SK-N-SH (cell line): ENCODE measurements at regions not wholly inside any gene's neighbourhood (a gene's known extent, or its start where the extent isn't known, plus 50 kb on each side); places are given as distances from the start of the nearest gene placed in this dataset.

Experiments used
- GABPA ChIP-seq: IDR thresholded peaks from 2 replicates; pipeline ENCODE4 v1.4.0; 2012; ENCODE audit warnings: low read depth, mild to moderate bottlenecking
- PBX3 ChIP-seq: IDR thresholded peaks from 2 replicates; pipeline ENCODE4; 2012
- POLR2AphosphoS5 ChIP-seq: IDR thresholded peaks from 2 replicates; pipeline ENCODE4 v1.6.1; 2012; ENCODE audit warnings: low read depth, low read length
- RFX5 ChIP-seq: IDR thresholded peaks from 2 replicates; pipeline ENCODE4 v1.6.1; 2012; ENCODE audit warnings: mild to moderate bottlenecking, improper control_type of control experiment, low read length
- TF ChIP-seq, protein P1 (sequence below): IDR thresholded peaks from 2 replicates; pipeline ENCODE4 v1.4.0; 2012; ENCODE audit warnings: low read depth, borderline replicate concordance
- TF ChIP-seq, protein P2 (sequence below): fragments of 200-600 bp; sonication (generic); IDR thresholded peaks from 2 replicates; pipeline ENCODE4 v1.6.1; 2017; ENCODE audit warnings: antibody characterized with exemption, mild to moderate bottlenecking, moderate library complexity

- TF ChIP-seq, protein P1, sequence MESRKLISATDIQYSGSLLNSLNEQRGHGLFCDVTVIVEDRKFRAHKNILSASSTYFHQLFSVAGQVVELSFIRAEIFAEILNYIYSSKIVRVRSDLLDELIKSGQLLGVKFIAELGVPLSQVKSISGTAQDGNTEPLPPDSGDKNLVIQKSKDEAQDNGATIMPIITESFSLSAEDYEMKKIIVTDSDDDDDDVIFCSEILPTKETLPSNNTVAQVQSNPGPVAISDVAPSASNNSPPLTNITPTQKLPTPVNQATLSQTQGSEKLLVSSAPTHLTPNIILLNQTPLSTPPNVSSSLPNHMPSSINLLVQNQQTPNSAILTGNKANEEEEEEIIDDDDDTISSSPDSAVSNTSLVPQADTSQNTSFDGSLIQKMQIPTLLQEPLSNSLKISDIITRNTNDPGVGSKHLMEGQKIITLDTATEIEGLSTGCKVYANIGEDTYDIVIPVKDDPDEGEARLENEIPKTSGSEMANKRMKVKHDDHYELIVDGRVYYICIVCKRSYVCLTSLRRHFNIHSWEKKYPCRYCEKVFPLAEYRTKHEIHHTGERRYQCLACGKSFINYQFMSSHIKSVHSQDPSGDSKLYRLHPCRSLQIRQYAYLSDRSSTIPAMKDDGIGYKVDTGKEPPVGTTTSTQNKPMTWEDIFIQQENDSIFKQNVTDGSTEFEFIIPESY = no peak
- no peak for TF ChIP-seq PBX3
- no peak for TF ChIP-seq RFX5
- no peak for TF ChIP-seq POLR2AphosphoS5
- TF ChIP-seq, protein P2, sequence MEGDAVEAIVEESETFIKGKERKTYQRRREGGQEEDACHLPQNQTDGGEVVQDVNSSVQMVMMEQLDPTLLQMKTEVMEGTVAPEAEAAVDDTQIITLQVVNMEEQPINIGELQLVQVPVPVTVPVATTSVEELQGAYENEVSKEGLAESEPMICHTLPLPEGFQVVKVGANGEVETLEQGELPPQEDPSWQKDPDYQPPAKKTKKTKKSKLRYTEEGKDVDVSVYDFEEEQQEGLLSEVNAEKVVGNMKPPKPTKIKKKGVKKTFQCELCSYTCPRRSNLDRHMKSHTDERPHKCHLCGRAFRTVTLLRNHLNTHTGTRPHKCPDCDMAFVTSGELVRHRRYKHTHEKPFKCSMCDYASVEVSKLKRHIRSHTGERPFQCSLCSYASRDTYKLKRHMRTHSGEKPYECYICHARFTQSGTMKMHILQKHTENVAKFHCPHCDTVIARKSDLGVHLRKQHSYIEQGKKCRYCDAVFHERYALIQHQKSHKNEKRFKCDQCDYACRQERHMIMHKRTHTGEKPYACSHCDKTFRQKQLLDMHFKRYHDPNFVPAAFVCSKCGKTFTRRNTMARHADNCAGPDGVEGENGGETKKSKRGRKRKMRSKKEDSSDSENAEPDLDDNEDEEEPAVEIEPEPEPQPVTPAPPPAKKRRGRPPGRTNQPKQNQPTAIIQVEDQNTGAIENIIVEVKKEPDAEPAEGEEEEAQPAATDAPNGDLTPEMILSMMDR = no peak
- TF ChIP-seq GABPA = no peak
Measured at GRCh38 chr18:46243095-46243494, 138.9 kb downstream of the HAUS1 start.
